HCT116 (cell line): ENCODE measurements at regions not wholly inside any gene's neighbourhood (a gene's known extent, or its start where the extent isn't known, plus 50 kb on each side); places are given as distances from the start of the nearest gene placed in this dataset.
"Not testable (repeated sequence)": the region's sequence is repeated elsewhere in the genome, so short reads cannot be mapped to it uniquely, and the experiment has no call there.

ENCODE experiments used
- ATAC-seq: fragments of 200-7000 bp; cut with Tn5 transposase; 2 replicates; pipeline ENCODE4 v1.9.1; 2020; ENCODE audit warnings: mild to moderate bottlenecking, moderate library complexity
- BruUV-seq: library from RNA; stranded (reverse); fragments of 400-500 nt; replicated peaks from 2 replicates; lab custom pipeline; 2021; lab: Mats Ljungman, UMichigan
- CTCF ChIA-PET: fragments of 300-600 bp; sonication (Branson Sonifier 250); formaldehyde crosslinking; loops from one replicate; lab custom pipeline; 2021; ENCODE audit warnings: antibody characterized with exemption; lab: Charles Lee
- POLR2A ChIA-PET: fragments of 300-600, 350-600 bp; sonication (Branson Sonifier 250); formaldehyde crosslinking; loops from one replicate; lab custom pipeline; 2021; ENCODE audit warnings: antibody characterized with exemption; lab: Charles Lee
- RAD21 ChIA-PET, 2 experiments: fragments of 300-600 bp; sonication (Branson Sonifier 250); formaldehyde crosslinking; loops; one replicate each; lab custom pipeline; 2023; ENCODE audit warnings: low total read pairs in 2 of 2; ENCODE audit not compliant: uncharacterized antibody in 2 of 2, unreplicated experiment in 2 of 2, low non-redundant PET in 1 of 2; lab: Charles Lee
- DNase-seq: peaks from one replicate; pipeline ENCODE4 v3.0.0-alpha.2; 2010; ENCODE audit warnings: low read depth, low spot score
- H2AFZ ChIP-seq: fragments of 200-600 bp; shearing (Covaris generic), sonication (generic); 2 replicates; pipeline ENCODE4 v1.6.1; 2017; ENCODE audit warnings: low read depth, mixed run types, mixed read lengths, antibody characterized with exemption, low read length; ENCODE audit not compliant: poor library complexity, severe bottlenecking
- H3K27ac ChIP-seq: 2 replicates; pipeline ENCODE4 v1.5.1; 2012; ENCODE audit warnings: low read depth, low read length
- H3K27me3 ChIP-seq: fragments of 200-600 bp; sonication (generic); 2 replicates; pipeline ENCODE4 v1.6.1; 2016; ENCODE audit warnings: mixed run types, low read length, mixed read lengths; ENCODE audit not compliant: insufficient read depth
- H3K36me3 ChIP-seq, 2 experiments: fragments of 200-500 bp in 1 of 2; fragments of 200-600 bp in 1 of 2; sonication (Bioruptor generic) in 1 of 2; sonication (generic) in 1 of 2; 2 replicates each; pipeline versions ENCODE4 v1.5.1 to v1.6.1; 2014 to 2016; ENCODE audit warnings: low read length in 2 of 2, inconsistent platforms in 1 of 2, mixed read lengths in 1 of 2, mixed run types in 1 of 2; ENCODE audit not compliant: insufficient read depth in 2 of 2, control insufficient read depth in 1 of 2
- H3K4me1 ChIP-seq, 2 experiments: fragments of 200-600 bp in 1 of 2; sonication (generic) in 1 of 2; 2 replicates each; pipeline versions ENCODE4 v1.5.1 to v1.6.1; 2012 to 2017; ENCODE audit warnings: low read length in 2 of 2, inconsistent platforms in 1 of 2, mild to moderate bottlenecking in 1 of 2, mixed read lengths in 1 of 2, mixed run types in 1 of 2, moderate library complexity in 1 of 2; ENCODE audit not compliant: insufficient read depth in 2 of 2, control insufficient read depth in 1 of 2
- H3K4me2 ChIP-seq: fragments of 200-600 bp; sonication (generic); 2 replicates; pipeline ENCODE4 v1.6.1; 2017; ENCODE audit warnings: mixed run types, low read length, mixed read lengths
- H3K4me3 ChIP-seq, 2 experiments: fragments of 200-600 bp in 1 of 2; sonication (generic) in 1 of 2; replicated peaks in 1 of 2; 2 replicates each; pipeline ENCODE4 v1.5.1; 2011 to 2016; ENCODE audit warnings: low read length in 2 of 2, control low read depth in 1 of 2, low read depth in 1 of 2, mild to moderate bottlenecking in 1 of 2, mixed read lengths in 1 of 2, mixed run types in 1 of 2
- H3K79me2 ChIP-seq: fragments of 200-600 bp; sonication (generic); 2 replicates; pipeline ENCODE4 v1.6.1; 2017; ENCODE audit warnings: mild to moderate bottlenecking, mixed run types, low read length, moderate library complexity, mixed read lengths; ENCODE audit not compliant: insufficient read depth
- H3K9ac ChIP-seq: fragments of 200-600 bp; sonication (generic); 2 replicates; pipeline ENCODE4 v1.6.1; 2016; ENCODE audit warnings: low read length, mixed read lengths
- H3K9me2 ChIP-seq: fragments of 200-600 bp; sonication (generic), shearing (Covaris generic); 2 replicates; pipeline ENCODE4 v1.6.1; 2017; ENCODE audit warnings: mixed run types, mild to moderate bottlenecking, moderate library complexity; ENCODE audit not compliant: insufficient read depth
- H3K9me3 ChIP-seq, 2 experiments: fragments of 200-500 bp in 1 of 2; fragments of 200-600 bp in 1 of 2; sonication (Bioruptor generic) in 1 of 2; sonication (generic) in 1 of 2; 2 replicates each; pipeline ENCODE4 v1.6.1; 2014 to 2017; ENCODE audit warnings: low read length in 2 of 2, mixed read lengths in 2 of 2, inconsistent platforms in 1 of 2, low read depth in 1 of 2, mild to moderate bottlenecking in 1 of 2, mixed run types in 1 of 2, moderate library complexity in 1 of 2; ENCODE audit not compliant: control insufficient read depth in 1 of 2, insufficient read depth in 1 of 2
- H4K20me1 ChIP-seq: fragments of 200-600 bp; sonication (generic), shearing (Covaris generic); 2 replicates; pipeline ENCODE4 v1.6.1; 2017; ENCODE audit warnings: mixed run types, mild to moderate bottlenecking, moderate library complexity; ENCODE audit not compliant: insufficient read depth
- intact Hi-C: fragments of 100-400 bp; cut with micrococcal nuclease; formaldehyde crosslinking; loops from 2 replicates; pipeline ENCODE4 v1.10.0; 2022

GRCh38 chr9:38886076-38886475, 166.1 kb upstream of the FAM240B start:
- H3K9me3 ChIP-seq, H3K9me2 ChIP-seq, ATAC-seq, H3K4me3 ChIP-seq, POLR2A ChIA-PET, BruUV-seq, H3K9ac ChIP-seq, H3K27ac ChIP-seq, intact Hi-C loops, H3K4me1 ChIP-seq, H3K79me2 ChIP-seq, H4K20me1 ChIP-seq, H3K4me2 ChIP-seq, DNase-seq, RAD21 ChIA-PET, H3K27me3 ChIP-seq, H2AFZ ChIP-seq, H3K36me3 ChIP-seq, CTCF ChIA-PET: not testable (repeated sequence)

- H2AFZ ChIP-seq, H3K27me3 ChIP-seq, H3K79me2 ChIP-seq, H3K36me3 ChIP-seq, H3K27ac ChIP-seq, CTCF ChIA-PET, RAD21 ChIA-PET, BruUV-seq, H3K9ac ChIP-seq, H3K4me1 ChIP-seq, H4K20me1 ChIP-seq, H3K9me2 ChIP-seq, H3K4me3 ChIP-seq, H3K4me2 ChIP-seq, ATAC-seq, intact Hi-C loops, DNase-seq, POLR2A ChIA-PET, H3K9me3 ChIP-seq: not testable (repeated sequence)
Measured at GRCh38 chr9:38875616-38876015, 155.7 kb upstream of the FAM240B start.

- RAD21 ChIA-PET, H3K79me2 ChIP-seq, DNase-seq, H3K9me2 ChIP-seq, H3K9me3 ChIP-seq, H3K27me3 ChIP-seq, H2AFZ ChIP-seq, H3K4me3 ChIP-seq, H3K9ac ChIP-seq, POLR2A ChIA-PET, intact Hi-C loops, H3K4me2 ChIP-seq, H3K36me3 ChIP-seq, H3K4me1 ChIP-seq, CTCF ChIA-PET, BruUV-seq, H3K27ac ChIP-seq, H4K20me1 ChIP-seq, ATAC-seq: not testable (repeated sequence)
Measured at GRCh38 chr9:38871282-38871940, 151.5 kb upstream of the FAM240B start.

GRCh38 chr9:38859827-38860226, 139.9 kb upstream of the FAM240B start:
- H3K79me2 ChIP-seq, H3K4me3 ChIP-seq, RAD21 ChIA-PET, ATAC-seq, H4K20me1 ChIP-seq, H2AFZ ChIP-seq, CTCF ChIA-PET, BruUV-seq, DNase-seq, H3K9ac ChIP-seq, intact Hi-C loops, H3K36me3 ChIP-seq, H3K4me1 ChIP-seq, H3K9me2 ChIP-seq, H3K4me2 ChIP-seq, H3K27me3 ChIP-seq, H3K9me3 ChIP-seq, H3K27ac ChIP-seq, POLR2A ChIA-PET: not testable (repeated sequence)
